GM23248 (cell line): ENCODE measurements at regions not wholly inside any gene's neighbourhood (a gene's known extent, or its start where the extent isn't known, plus 50 kb on each side); places are given as distances from the start of the nearest gene placed in this dataset.

Experiments used
- DNase-seq: peaks from one replicate; pipeline ENCODE4 v3.0.0-alpha.2; 2015
- H2AFZ ChIP-seq: fragments of 200-600 bp; sonication (generic); 2 replicates; pipeline ENCODE4 v1.6.1; 2016; ENCODE audit warnings: antibody characterized with exemption
- H3F3A ChIP-seq: fragments of 200-600 bp; sonication (generic); 2 replicates; pipeline ENCODE4 v1.6.1; 2016; ENCODE audit warnings: mild to moderate bottlenecking, antibody characterized with exemption, mixed run types; ENCODE audit not compliant: insufficient read depth
- H3K27ac ChIP-seq: fragments of 200-600 bp; sonication (generic); 2 replicates; pipeline ENCODE4 v1.5.1; 2016; ENCODE audit warnings: mild to moderate bottlenecking
- H3K27me3 ChIP-seq: fragments of 200-600 bp; sonication (generic); replicated peaks from 2 replicates; pipeline ENCODE4 v1.6.1; 2016; ENCODE audit warnings: mild to moderate bottlenecking; ENCODE audit not compliant: insufficient read depth
- H3K36me3 ChIP-seq: fragments of 200-600 bp; sonication (generic); 2 replicates; pipeline ENCODE4 v1.6.1; 2016; ENCODE audit warnings: low read depth, mild to moderate bottlenecking
- H3K4me1 ChIP-seq: fragments of 200-600 bp; sonication (generic); 2 replicates; pipeline ENCODE4 v1.6.1; 2016; ENCODE audit warnings: mild to moderate bottlenecking; ENCODE audit not compliant: insufficient read depth
- H3K4me2 ChIP-seq: fragments of 200-600 bp; sonication (generic); one replicate; pipeline ENCODE4 v1.6.1; 2016; ENCODE audit warnings: mild to moderate bottlenecking; ENCODE audit not compliant: unreplicated experiment
- H3K4me3 ChIP-seq: fragments of 200-600 bp; sonication (generic); 2 replicates; pipeline ENCODE4 v1.5.1; 2016; ENCODE audit warnings: mild to moderate bottlenecking
- H3K79me2 ChIP-seq: fragments of 200-600 bp; sonication (generic); 2 replicates; pipeline ENCODE4 v1.6.1; 2016; ENCODE audit warnings: mild to moderate bottlenecking; ENCODE audit not compliant: insufficient read depth
- H3K9ac ChIP-seq: fragments of 200-600 bp; sonication (generic); 2 replicates; pipeline ENCODE4 v1.6.1; 2016; ENCODE audit warnings: mild to moderate bottlenecking
- H3K9me2 ChIP-seq: fragments of 200-600 bp; sonication (generic); 2 replicates; pipeline ENCODE4 v1.6.1; 2016; ENCODE audit warnings: mixed run types, mild to moderate bottlenecking, moderate library complexity; ENCODE audit not compliant: insufficient read depth
- H3K9me3 ChIP-seq: fragments of 200-600 bp; sonication (generic); one replicate; pipeline ENCODE4 v1.6.1; 2017; ENCODE audit warnings: low read depth
- H4K20me1 ChIP-seq: fragments of 200-600 bp; sonication (generic); 2 replicates; pipeline ENCODE4 v1.6.0; 2016; ENCODE audit not compliant: insufficient read depth
- EZH2 ChIP-seq: fragments of 200-600 bp; sonication (generic); IDR thresholded peaks from 2 replicates; pipeline ENCODE4 v1.6.1; 2018; ENCODE audit warnings: antibody characterized with exemption, mild to moderate bottlenecking; ENCODE audit not compliant: insufficient read depth, poor library complexity, severe bottlenecking
- EZH2phosphoT487 ChIP-seq: fragments of 200-600 bp; sonication (generic); IDR thresholded peaks from 2 replicates; pipeline ENCODE4 v1.6.1; 2018; ENCODE audit warnings: antibody characterized with exemption, moderate library complexity, mild to moderate bottlenecking, low read depth; ENCODE audit not compliant: insufficient read depth
- WGBS, 2 experiments: methylation state at CpG; one replicate each; pipeline ENCODE4 v1.1.6; 2015 to 2017; ENCODE audit warnings: low lambda C conversion rate in 2 of 2, low coverage in 1 of 2; ENCODE audit errors: missing lambda C conversion rate in 2 of 2; 5-methylcytosine and 5-hydroxymethylcytosine counted together
- in situ Hi-C: fragments of 300-500 bp; cut with MboI; formaldehyde crosslinking; loops from 2 replicates; pipeline ENCODE4 v1.15.0; 2020

DNA sequence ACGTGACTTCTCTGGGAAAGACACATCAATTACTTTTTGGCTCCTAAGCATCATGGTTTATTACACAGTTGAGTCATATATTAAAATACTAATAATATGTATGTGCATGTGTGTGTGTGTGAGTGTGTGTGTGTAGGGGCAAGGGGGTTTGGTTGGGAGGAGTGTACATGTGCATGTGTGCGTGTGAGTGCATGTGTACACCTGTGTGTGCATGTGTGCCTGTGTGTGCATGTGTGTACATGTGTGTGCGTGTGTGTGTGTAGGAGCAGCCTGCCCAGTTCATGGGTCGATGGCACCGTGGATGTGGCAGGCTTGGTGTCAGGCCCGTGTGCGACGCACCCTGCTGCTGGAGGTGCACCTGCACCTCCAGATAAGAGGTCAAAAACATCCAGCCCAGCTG lies 99.0 kb upstream of the SNTG2 start:
- no peak overlapping the region for H3K27ac ChIP-seq
- in situ Hi-C loops: loop anchor here (25.0 kb wide), 1 partner anchor 686 kb away; no protein-coding TSS in a partner anchor
- H3F3A ChIP-seq: no peaks in the 10 kb centered on the region
- no peaks in the 10 kb centered on the region for H3K9me3 ChIP-seq
- no peaks in the 10 kb centered on the region for H4K20me1 ChIP-seq
- TF ChIP-seq EZH2: no peak
- TF ChIP-seq EZH2phosphoT487: no peak
- 0 out of 2 replicates have a peak, but pooled peaks cover 3% of the 10 kb centered on the region for H3K27me3 ChIP-seq
- H2AFZ ChIP-seq: no peak overlapping the region
- no peaks in the 10 kb centered on the region for H3K36me3 ChIP-seq
- no peak overlapping the region for H3K4me3 ChIP-seq
- no peak for DNase-seq
- H3K79me2 ChIP-seq: no peaks in the 10 kb centered on the region
- H3K9me2 ChIP-seq: no peaks in the 10 kb centered on the region
- no peaks in the 10 kb centered on the region for H3K4me1 ChIP-seq
- no peak overlapping the region for H3K4me2 ChIP-seq
- 59 to 77% methylated on average over 7 to 8 of the region's 8 CpGs for WGBS, 2 experiments
- H3K9ac ChIP-seq: no peak overlapping the region

DNA sequence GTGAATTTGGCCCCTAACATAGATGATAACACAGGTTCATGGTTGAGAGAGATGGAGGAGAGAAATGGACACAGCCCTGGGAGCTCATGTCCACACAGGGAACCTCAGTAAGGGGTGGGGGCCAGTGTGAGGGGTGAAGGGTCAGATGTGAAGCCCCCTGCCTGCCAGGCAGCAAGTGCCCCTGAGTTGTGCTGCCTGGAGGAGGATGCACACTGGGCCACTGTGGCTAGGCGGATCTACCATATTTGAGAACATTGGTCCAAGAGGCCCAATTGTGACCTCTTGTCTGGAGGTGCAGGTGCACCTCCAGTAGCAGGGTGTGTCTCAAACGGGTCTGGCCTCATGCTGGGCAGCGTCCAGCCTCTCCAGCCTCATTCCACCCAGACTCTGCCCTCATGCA lies 99.6 kb upstream of the SNTG2 start:
- in situ Hi-C loops: loop anchor here (25.0 kb wide), 1 partner anchor 686 kb away; no protein-coding TSS in a partner anchor
- Histone ChIP-seq H3F3A (no peaks in the 10 kb centered on the region), H3K4me2 (no peak overlapping the region), H3K9me3 (no peaks in the 10 kb centered on the region), H3K4me1 (no peaks in the 10 kb centered on the region), H3K9me2 (no peaks in the 10 kb centered on the region), H3K9ac (no peak overlapping the region), H2AFZ (no peak overlapping the region), H3K27me3 (0 out of 2 replicates have a peak, but pooled peaks cover 3% of the 10 kb centered on the region), H3K36me3 (no peaks in the 10 kb centered on the region), H3K4me3 (no peak overlapping the region), H4K20me1 (no peaks in the 10 kb centered on the region), H3K27ac (no peak overlapping the region), H3K79me2 (no peaks in the 10 kb centered on the region)
- TF ChIP-seq EZH2phosphoT487: no peak
- no peak for TF ChIP-seq EZH2
- DNase-seq: no peak
- 31 to 50% methylated on average over 3 of the region's 3 CpGs for WGBS, 2 experiments

DNA sequence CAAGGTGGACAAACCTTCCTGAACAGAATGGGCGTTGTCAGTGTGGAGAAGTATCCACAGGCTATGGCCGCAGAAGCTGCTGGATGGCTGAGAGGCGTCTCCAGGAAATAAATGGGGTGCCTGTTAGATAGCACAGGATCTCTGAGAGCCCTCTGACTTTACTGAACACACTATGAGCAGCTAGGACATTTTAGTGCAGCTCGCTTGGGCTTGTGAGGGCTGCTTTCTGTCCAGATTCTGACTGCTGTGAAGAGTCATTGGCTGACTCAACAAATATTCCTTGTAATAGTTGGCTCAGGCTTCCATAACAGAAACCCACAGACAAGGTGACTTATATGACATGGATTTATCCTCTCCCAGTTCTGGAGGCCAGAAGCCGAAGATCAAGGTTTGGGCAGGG lies 100.2 kb upstream of the SNTG2 start:
- H4K20me1 ChIP-seq: no peaks in the 10 kb centered on the region
- TF ChIP-seq EZH2 (no peak), EZH2phosphoT487 (no peak)
- H2AFZ ChIP-seq: no peak overlapping the region
- no peaks in the 10 kb centered on the region for H3K79me2 ChIP-seq
- H3K9me2 ChIP-seq: no peaks in the 10 kb centered on the region
- H3K36me3 ChIP-seq: no peaks in the 10 kb centered on the region
- H3K27ac ChIP-seq: no peak overlapping the region
- peak; percentile 39 for DNase-seq
- no peaks in the 10 kb centered on the region for H3K9me3 ChIP-seq
- WGBS, 2 experiments: 47 to 54% methylated on average over 5 of the region's 5 CpGs
- no peaks in the 10 kb centered on the region for H3F3A ChIP-seq
- H3K4me3 ChIP-seq: no peak overlapping the region
- in situ Hi-C loops: loop anchor here (25.0 kb wide), 1 partner anchor 687 kb away; no protein-coding TSS in a partner anchor
- H3K9ac ChIP-seq: no peak overlapping the region
- H3K27me3 ChIP-seq: 0 out of 2 replicates have a peak, but pooled peaks cover 3% of the 10 kb centered on the region
- no peaks in the 10 kb centered on the region for H3K4me1 ChIP-seq
- H3K4me2 ChIP-seq: no peak overlapping the region

DNA sequence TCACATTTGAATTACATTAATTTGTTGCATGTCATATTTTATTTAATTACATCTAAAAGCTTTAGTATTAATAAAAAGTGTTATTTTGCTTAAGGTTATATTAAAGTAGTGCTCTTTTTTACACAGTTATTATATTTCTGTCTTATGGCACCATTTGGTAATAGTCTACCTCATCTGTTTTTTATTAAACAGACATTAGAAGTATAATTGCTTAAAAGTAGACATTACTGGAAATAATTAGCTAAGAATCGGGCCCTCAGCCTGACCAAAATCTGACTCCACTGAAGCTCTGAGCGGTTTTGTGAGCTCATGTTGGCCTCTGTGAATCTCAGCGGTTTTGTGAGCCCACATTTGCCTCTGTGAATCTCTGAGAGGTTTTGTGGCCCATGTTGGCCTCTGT lies 102.5 kb upstream of the SNTG2 start:
- H3F3A ChIP-seq: no peaks in the 10 kb centered on the region
- no peak overlapping the region for H3K4me3 ChIP-seq
- 2% methylated on average over 3 of the region's 3 CpGs for WGBS, 2 experiments
- TF ChIP-seq EZH2phosphoT487: no peak
- no peak for TF ChIP-seq EZH2
- H4K20me1 ChIP-seq: no peaks in the 10 kb centered on the region
- H3K4me2 ChIP-seq: no peak overlapping the region
- no peak overlapping the region for H3K27ac ChIP-seq
- H3K9ac ChIP-seq: no peak overlapping the region
- in situ Hi-C loops: no loop called here
- H3K9me2 ChIP-seq: no peaks in the 10 kb centered on the region
- no peaks in the 10 kb centered on the region for H3K4me1 ChIP-seq
- no peaks in the 10 kb centered on the region for H3K27me3 ChIP-seq
- no peak for DNase-seq
- H3K36me3 ChIP-seq: no peaks in the 10 kb centered on the region
- H3K9me3 ChIP-seq: no peaks in the 10 kb centered on the region
- H3K79me2 ChIP-seq: no peaks in the 10 kb centered on the region
- H2AFZ ChIP-seq: no peak overlapping the region

DNA sequence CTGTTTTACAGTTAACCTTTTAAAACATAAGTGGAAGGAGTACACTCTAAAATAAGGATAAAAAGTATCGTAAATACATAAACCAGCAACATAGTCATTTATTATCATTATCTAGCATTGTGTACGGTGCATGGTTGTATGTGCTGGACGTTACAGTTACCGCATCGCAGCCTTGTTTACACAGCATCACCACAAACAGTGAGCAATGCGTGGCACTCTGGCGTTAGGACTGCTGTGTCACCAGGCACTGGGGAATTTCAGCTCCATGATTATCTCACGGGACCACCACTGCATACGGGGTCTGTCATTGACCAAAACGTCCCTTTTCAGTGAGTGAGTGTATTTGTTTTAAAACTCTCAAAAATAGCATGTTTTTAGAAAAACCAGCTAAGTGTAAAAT lies 103.0 kb upstream of the SNTG2 start:
- H4K20me1 ChIP-seq: no peaks in the 10 kb centered on the region
- H3F3A ChIP-seq: no peaks in the 10 kb centered on the region
- no peak overlapping the region for H3K4me2 ChIP-seq
- 44 to 45% methylated on average over 10 of the region's 10 CpGs for WGBS, 2 experiments
- no peak overlapping the region for H3K9ac ChIP-seq
- no peaks in the 10 kb centered on the region for H3K27me3 ChIP-seq
- no peaks in the 10 kb centered on the region for H3K9me2 ChIP-seq
- no peaks in the 10 kb centered on the region for H3K9me3 ChIP-seq
- H3K36me3 ChIP-seq: no peaks in the 10 kb centered on the region
- no peaks in the 10 kb centered on the region for H3K79me2 ChIP-seq
- H2AFZ ChIP-seq: no peak overlapping the region
- no peak for DNase-seq
- TF ChIP-seq EZH2: no peak
- no peak for TF ChIP-seq EZH2phosphoT487
- H3K27ac ChIP-seq: no peak overlapping the region
- H3K4me3 ChIP-seq: no peak overlapping the region
- H3K4me1 ChIP-seq: no peaks in the 10 kb centered on the region
- in situ Hi-C loops: no loop called here
